Left ventricle myocardium inferior (tissue), 1 donor: ENCODE measurements at regions not wholly inside any gene's neighbourhood (a gene's known extent, or its start where the extent isn't known, plus 50 kb on each side); places are given as distances from the start of the nearest gene placed in this dataset.

ENCODE experiments used
- DNase-seq: peaks from one replicate; pipeline ENCODE4 v3.0.0-alpha.2; 2020
- H3K27ac ChIP-seq: fragments of 200-600 bp; replicated peaks from 2 replicates; pipeline ENCODE4 v1.8.0; 2021
- H3K27me3 ChIP-seq: fragments of 200-600 bp; 2 replicates; pipeline ENCODE4 v1.8.0; 2021; ENCODE audit warnings: low read depth
- H3K36me3 ChIP-seq: fragments of 200-600 bp; 2 replicates; pipeline ENCODE4 v1.8.0; 2021
- H3K4me1 ChIP-seq: fragments of 200-600 bp; 2 replicates; pipeline ENCODE4 v1.8.0; 2021
- H3K4me3 ChIP-seq: fragments of 200-600 bp; 2 replicates; pipeline ENCODE4 v1.8.0; 2021; ENCODE audit warnings: mild to moderate bottlenecking, moderate library complexity
- H3K9me3 ChIP-seq: fragments of 200-600 bp; replicated peaks from 2 replicates; pipeline ENCODE4 v1.8.0; 2021
- intact Hi-C: fragments of 100-400 bp; cut with micrococcal nuclease; formaldehyde crosslinking; loops from one replicate; pipeline ENCODE4 v1.11.0; 2022
- TF ChIP-seq, protein P1 (sequence below): fragments of 200-600 bp; IDR thresholded peaks from 2 replicates; pipeline ENCODE4 v1.8.0; 2021; ENCODE audit warnings: antibody characterized with exemption, mild to moderate bottlenecking, borderline replicate concordance
- donor health status: DM: no; HTN: yes; CAD: no; lungs with severe emphysema.

DNA sequence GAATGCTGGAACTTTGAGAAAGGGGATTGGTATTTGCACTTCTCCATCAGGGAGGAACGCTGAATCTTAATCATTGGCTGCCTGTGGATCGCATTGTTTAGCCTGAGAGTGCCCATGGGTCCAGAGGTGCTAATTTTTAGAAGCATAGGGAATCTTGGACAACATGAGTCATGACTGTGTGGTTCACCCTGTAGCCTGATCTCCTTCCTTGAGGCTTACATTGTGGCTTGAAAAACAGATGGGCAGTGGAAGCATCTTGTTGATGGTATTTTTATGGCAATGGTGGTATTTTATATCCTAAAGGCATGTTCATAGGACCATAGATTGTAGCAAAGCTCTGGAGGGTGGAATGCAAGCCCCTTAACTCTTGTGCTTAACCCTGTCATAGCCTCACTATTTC lies 99.2 kb upstream of the DBX1 start:
- H3K27me3 ChIP-seq = peaks cover 46% of the 10 kb centered on the region
- no peak overlapping the region for H3K4me3 ChIP-seq
- H3K4me1 ChIP-seq = no peaks in the 10 kb centered on the region
- TF ChIP-seq, protein P1, sequence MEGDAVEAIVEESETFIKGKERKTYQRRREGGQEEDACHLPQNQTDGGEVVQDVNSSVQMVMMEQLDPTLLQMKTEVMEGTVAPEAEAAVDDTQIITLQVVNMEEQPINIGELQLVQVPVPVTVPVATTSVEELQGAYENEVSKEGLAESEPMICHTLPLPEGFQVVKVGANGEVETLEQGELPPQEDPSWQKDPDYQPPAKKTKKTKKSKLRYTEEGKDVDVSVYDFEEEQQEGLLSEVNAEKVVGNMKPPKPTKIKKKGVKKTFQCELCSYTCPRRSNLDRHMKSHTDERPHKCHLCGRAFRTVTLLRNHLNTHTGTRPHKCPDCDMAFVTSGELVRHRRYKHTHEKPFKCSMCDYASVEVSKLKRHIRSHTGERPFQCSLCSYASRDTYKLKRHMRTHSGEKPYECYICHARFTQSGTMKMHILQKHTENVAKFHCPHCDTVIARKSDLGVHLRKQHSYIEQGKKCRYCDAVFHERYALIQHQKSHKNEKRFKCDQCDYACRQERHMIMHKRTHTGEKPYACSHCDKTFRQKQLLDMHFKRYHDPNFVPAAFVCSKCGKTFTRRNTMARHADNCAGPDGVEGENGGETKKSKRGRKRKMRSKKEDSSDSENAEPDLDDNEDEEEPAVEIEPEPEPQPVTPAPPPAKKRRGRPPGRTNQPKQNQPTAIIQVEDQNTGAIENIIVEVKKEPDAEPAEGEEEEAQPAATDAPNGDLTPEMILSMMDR = no peak
- no peak for DNase-seq
- H3K9me3 ChIP-seq = no peaks in the 10 kb centered on the region
- H3K36me3 ChIP-seq = no peaks in the 10 kb centered on the region
- no peak overlapping the region for H3K27ac ChIP-seq
- intact Hi-C loops = no loop called here

DNA sequence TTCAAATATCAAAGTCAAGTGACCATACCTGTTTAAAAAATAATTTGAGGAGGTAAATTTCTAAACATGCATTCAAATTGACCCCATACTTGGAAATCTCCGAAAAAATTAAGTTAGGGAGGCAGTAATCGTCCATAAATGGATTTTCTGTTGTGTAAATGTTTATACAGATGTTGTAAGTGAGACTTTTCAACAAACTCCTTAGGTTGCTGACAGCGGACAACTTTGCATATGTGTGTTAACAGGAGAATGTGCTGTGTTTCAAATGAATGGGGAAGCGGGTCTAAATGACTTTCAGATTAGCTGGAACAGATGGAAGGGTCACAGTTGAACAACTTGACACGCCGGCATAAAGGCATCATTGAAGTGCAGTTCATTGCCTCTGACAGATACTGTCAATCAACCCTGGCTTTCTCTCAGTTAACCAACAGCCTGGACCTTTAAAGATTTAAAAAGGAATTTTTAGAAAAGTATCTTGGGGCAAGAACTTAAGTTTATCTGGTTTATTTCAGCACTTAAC lies 98.2 kb upstream of the DBX1 start:
- Histone ChIP-seq H3K27me3 (peaks cover 48% of the 10 kb centered on the region), H3K27ac (no peak overlapping the region), H3K9me3 (no peaks in the 10 kb centered on the region), H3K4me1 (no peaks in the 10 kb centered on the region), H3K36me3 (no peaks in the 10 kb centered on the region), H3K4me3 (no peak overlapping the region)
- TF ChIP-seq, protein P1 = no peak
- intact Hi-C loops = no loop called here
- no peak for DNase-seq

- no peaks in the 10 kb centered on the region for H3K9me3 ChIP-seq
- intact Hi-C loops = no loop called here
- H3K4me1 ChIP-seq = no peaks in the 10 kb centered on the region
- peaks cover 62% of the 10 kb centered on the region for H3K27me3 ChIP-seq
- no peak overlapping the region for H3K4me3 ChIP-seq
- H3K36me3 ChIP-seq = no peaks in the 10 kb centered on the region
- TF ChIP-seq, protein P1 = no peak
- no peak overlapping the region for H3K27ac ChIP-seq
- DNase-seq = no peak
Observed at GRCh38 chr11:20256925-20257324, 96.7 kb upstream of the DBX1 start.

GRCh38 chr11:20253796-20254195 lies 93.5 kb upstream of the DBX1 start:
- intact Hi-C loops = no loop called here
- H3K4me3 ChIP-seq = no peak overlapping the region
- no peaks in the 10 kb centered on the region for H3K36me3 ChIP-seq
- no peak for DNase-seq
- no peak overlapping the region for H3K27ac ChIP-seq
- H3K27me3 ChIP-seq = peaks cover 47% of the 10 kb centered on the region
- TF ChIP-seq, protein P1 = no peak
- no peaks in the 10 kb centered on the region for H3K9me3 ChIP-seq
- no peaks in the 10 kb centered on the region for H3K4me1 ChIP-seq

- no peak for DNase-seq
- no peak overlapping the region for H3K4me3 ChIP-seq
- H3K9me3 ChIP-seq = no peaks in the 10 kb centered on the region
- no peaks in the 10 kb centered on the region for H3K4me1 ChIP-seq
- H3K27me3 ChIP-seq = peaks cover 46% of the 10 kb centered on the region
- intact Hi-C loops = no loop called here
- TF ChIP-seq, protein P1 = no peak
- no peaks in the 10 kb centered on the region for H3K36me3 ChIP-seq
- H3K27ac ChIP-seq = no peak overlapping the region
Observed at GRCh38 chr11:20251496-20251895, 91.2 kb upstream of the DBX1 start.
